ENCODE measurements at regions not wholly inside any gene's neighbourhood (a gene's known extent, or its start where the extent isn't known, plus 50 kb on each side); places are given as distances from the start of the nearest gene placed in this dataset.

DNA sequence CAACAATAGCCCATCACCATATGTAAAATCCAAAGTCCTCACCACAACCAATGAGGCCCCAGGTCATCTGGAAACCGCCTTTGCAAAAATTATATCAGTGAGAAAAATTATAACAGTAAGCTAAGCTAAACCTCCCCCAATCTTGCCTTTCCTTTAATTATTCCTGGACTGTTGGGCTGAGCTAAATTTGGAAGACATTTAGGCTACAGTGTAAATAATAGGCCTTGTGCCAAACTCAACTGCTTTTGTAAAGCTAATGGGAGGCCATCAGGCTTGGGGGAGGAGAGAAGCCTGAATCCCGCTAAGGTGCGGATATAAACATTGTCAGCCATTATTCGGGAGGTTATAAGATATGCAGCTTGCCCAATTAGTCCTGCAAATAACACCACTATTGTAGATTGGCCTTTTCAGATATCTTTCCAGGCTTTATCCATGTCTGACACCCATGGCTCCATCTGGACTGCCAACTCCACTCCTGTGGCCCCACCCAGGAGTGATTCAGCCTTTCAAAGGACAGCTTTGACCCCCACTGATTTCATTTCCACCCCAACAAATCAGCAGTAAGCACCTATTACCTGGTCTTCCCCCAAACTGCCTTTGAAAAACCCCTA is 53.0 kb upstream of the CA12 start:
- TF ChIP-seq, protein P1, sequence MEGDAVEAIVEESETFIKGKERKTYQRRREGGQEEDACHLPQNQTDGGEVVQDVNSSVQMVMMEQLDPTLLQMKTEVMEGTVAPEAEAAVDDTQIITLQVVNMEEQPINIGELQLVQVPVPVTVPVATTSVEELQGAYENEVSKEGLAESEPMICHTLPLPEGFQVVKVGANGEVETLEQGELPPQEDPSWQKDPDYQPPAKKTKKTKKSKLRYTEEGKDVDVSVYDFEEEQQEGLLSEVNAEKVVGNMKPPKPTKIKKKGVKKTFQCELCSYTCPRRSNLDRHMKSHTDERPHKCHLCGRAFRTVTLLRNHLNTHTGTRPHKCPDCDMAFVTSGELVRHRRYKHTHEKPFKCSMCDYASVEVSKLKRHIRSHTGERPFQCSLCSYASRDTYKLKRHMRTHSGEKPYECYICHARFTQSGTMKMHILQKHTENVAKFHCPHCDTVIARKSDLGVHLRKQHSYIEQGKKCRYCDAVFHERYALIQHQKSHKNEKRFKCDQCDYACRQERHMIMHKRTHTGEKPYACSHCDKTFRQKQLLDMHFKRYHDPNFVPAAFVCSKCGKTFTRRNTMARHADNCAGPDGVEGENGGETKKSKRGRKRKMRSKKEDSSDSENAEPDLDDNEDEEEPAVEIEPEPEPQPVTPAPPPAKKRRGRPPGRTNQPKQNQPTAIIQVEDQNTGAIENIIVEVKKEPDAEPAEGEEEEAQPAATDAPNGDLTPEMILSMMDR (IDR thresholded peaks at IDR 0.05; ENCODE audit: extremely low read depth, low read depth, low read length), result no peak
- Histone ChIP-seq H3K27ac (ENCODE audit: low read depth, low read length) (no peak overlapping the region), H2AFZ (ENCODE audit: low read length) (no peak overlapping the region), H3K36me3 (ENCODE audit: insufficient read depth, low read length) (no peaks in the 10 kb centered on the region), H4K20me1 (ENCODE audit: insufficient read depth, low read length) (no peaks in the 10 kb centered on the region), H3K4me3 (ENCODE audit: insufficient read depth, low read length) (no peak overlapping the region), H3K27me3 (ENCODE audit: insufficient read depth, low read length) (no peaks in the 10 kb centered on the region), H3K79me2 (ENCODE audit: insufficient read depth, low read length) (no peaks in the 10 kb centered on the region), H3K4me1 (ENCODE audit: insufficient read depth, low read length) (peaks cover 11% of the 10 kb centered on the region), H3K9me3 (ENCODE audit: low read depth, low read length) (no peaks in the 10 kb centered on the region), H3K4me2 (ENCODE audit: insufficient read depth, low read length) (no peak overlapping the region)
- no peak for DNase-seq (ENCODE audit: insufficient read length, low spot score, missing footprints)

DNA sequence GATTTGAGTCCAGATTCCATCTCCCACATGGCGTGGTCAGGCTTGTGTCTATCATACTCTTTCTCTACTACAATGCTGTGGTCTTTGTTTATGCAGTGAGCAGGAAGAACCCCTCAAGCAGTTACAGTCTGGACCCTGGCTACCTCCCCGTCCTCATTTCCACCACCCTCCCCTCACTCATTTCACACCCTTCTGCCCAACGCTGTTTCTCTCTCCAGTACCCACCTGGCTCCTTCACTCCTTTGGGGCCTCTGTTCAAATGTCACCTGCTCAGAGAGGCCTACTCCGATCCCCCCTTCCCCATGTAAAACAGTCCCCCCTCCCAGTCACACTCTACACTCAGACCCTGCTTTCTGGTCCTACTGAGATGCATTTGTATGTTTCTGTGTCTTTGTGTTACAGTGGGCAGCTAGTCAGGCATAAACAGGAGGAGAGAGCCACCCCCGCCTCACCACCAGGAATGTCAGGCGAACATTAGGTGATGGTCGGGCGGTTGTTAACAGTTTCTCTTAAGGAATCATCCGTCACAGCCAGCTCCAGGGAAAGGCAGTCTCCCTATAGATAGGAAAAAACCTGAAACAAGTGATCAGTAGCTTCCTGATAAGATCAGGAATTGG is 53.7 kb upstream of the CA12 start:
- Histone ChIP-seq H3K4me2 (ENCODE audit: insufficient read depth, low read length) (no peak overlapping the region), H3K27ac (ENCODE audit: low read depth, low read length) (no peak overlapping the region), H2AFZ (ENCODE audit: low read length) (no peak overlapping the region), H3K79me2 (ENCODE audit: insufficient read depth, low read length) (no peaks in the 10 kb centered on the region), H3K4me1 (ENCODE audit: insufficient read depth, low read length) (peaks cover 11% of the 10 kb centered on the region), H4K20me1 (ENCODE audit: insufficient read depth, low read length) (no peaks in the 10 kb centered on the region), H3K27me3 (ENCODE audit: insufficient read depth, low read length) (no peaks in the 10 kb centered on the region), H3K9me3 (ENCODE audit: low read depth, low read length) (no peaks in the 10 kb centered on the region), H3K4me3 (ENCODE audit: insufficient read depth, low read length) (no peak overlapping the region), H3K36me3 (ENCODE audit: insufficient read depth, low read length) (no peaks in the 10 kb centered on the region)
- no peak for DNase-seq (ENCODE audit: insufficient read length, low spot score, missing footprints)
- TF ChIP-seq, protein P1 (IDR thresholded peaks at IDR 0.05; ENCODE audit: extremely low read depth, low read depth, low read length), result no peak

DNA sequence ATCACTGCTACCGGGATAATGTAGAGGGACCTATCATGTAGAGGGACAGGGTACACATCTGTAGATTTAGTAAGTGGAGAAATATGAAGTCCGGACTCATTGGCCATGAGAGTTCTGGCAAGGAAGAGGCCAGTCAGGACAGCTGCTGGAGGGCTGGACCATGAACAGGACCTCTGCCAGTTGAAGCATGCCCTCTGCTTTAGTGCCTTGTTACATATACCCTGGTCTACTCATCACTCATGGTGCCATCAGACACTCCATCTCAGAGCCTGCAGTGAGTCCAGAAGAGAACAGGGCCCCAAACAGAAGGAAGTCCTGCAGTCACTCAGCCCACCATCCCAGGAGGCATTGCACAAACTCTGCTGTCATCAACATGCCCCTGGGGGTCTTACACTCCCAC is 54.7 kb upstream of the CA12 start:
- no peaks in the 10 kb centered on the region for H3K27me3 ChIP-seq (ENCODE audit: insufficient read depth, low read length)
- no peaks in the 10 kb centered on the region for H3K79me2 ChIP-seq (ENCODE audit: insufficient read depth, low read length)
- no peaks in the 10 kb centered on the region for H3K9me3 ChIP-seq (ENCODE audit: low read depth, low read length)
- peaks cover 11% of the 10 kb centered on the region for H3K4me1 ChIP-seq (ENCODE audit: insufficient read depth, low read length)
- H3K4me2 ChIP-seq (ENCODE audit: insufficient read depth, low read length), result no peak overlapping the region
- no peaks in the 10 kb centered on the region for H3K36me3 ChIP-seq (ENCODE audit: insufficient read depth, low read length)
- peak overlapping the region; percentile 93 for H2AFZ ChIP-seq (ENCODE audit: low read length)
- TF ChIP-seq, protein P1 (IDR thresholded peaks at IDR 0.05; ENCODE audit: extremely low read depth, low read depth, low read length), result no peak
- no peak overlapping the region for H3K4me3 ChIP-seq (ENCODE audit: insufficient read depth, low read length)
- DNase-seq (ENCODE audit: insufficient read length, low spot score, missing footprints), result no peak
- H4K20me1 ChIP-seq (ENCODE audit: insufficient read depth, low read length), result no peaks in the 10 kb centered on the region
- peak overlapping the region; percentile 9 for H3K27ac ChIP-seq (ENCODE audit: low read depth, low read length)

DNA sequence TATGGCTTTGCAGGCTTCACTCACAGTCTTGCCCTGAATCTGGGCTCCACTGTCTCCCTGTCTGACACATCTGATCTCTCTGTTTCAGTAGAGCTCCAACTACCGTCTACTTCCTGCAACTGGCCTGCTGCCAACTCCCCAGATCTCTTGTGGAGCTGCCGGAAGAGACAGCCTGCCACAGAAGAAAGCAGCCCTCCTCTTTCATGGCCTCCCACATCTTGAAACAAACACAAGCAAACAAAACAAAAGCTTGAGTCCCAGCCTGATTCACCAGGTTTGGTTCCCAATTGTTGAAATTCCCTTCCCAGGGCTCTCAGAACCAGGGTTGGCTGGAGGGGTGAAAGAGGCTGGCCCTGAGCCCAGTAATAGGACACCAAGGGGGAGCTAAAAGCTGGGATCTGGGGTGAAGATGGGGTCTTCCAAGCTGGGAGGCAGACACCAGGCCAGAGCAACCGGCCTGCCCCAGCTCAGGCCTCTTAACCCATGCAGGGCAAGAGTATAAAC is 55.3 kb upstream of the CA12 start:
- H3K27ac ChIP-seq (ENCODE audit: low read depth, low read length), result peak overlapping the region; percentile 9
- no peaks in the 10 kb centered on the region for H3K79me2 ChIP-seq (ENCODE audit: insufficient read depth, low read length)
- TF ChIP-seq, protein P1 (IDR thresholded peaks at IDR 0.05; ENCODE audit: extremely low read depth, low read depth, low read length), result no peak
- H3K4me1 ChIP-seq (ENCODE audit: insufficient read depth, low read length), result peaks cover 11% of the 10 kb centered on the region
- H4K20me1 ChIP-seq (ENCODE audit: insufficient read depth, low read length), result no peaks in the 10 kb centered on the region
- peak; percentile 77 for DNase-seq (ENCODE audit: insufficient read length, low spot score, missing footprints)
- H3K9me3 ChIP-seq (ENCODE audit: low read depth, low read length), result no peaks in the 10 kb centered on the region
- no peak overlapping the region for H3K4me2 ChIP-seq (ENCODE audit: insufficient read depth, low read length)
- H3K27me3 ChIP-seq (ENCODE audit: insufficient read depth, low read length), result no peaks in the 10 kb centered on the region
- no peak overlapping the region for H3K4me3 ChIP-seq (ENCODE audit: insufficient read depth, low read length)
- H2AFZ ChIP-seq (ENCODE audit: low read length), result peak overlapping the region; percentile 93
- H3K36me3 ChIP-seq (ENCODE audit: insufficient read depth, low read length), result no peaks in the 10 kb centered on the region
